Keratinocyte (primary cell): ENCODE measurements at regions not wholly inside any gene's neighbourhood (a gene's known extent, or its start where the extent isn't known, plus 50 kb on each side); places are given as distances from the start of the nearest gene placed in this dataset.

ENCODE experiments used
- DNase-seq: peaks from one replicate; pipeline ENCODE4 v3.0.0-alpha.2; 2011; ENCODE audit warnings: low read depth, missing footprints, low spot score
- FAIRE-seq: peaks from 2 replicates; lab custom pipeline; 2011; peaks lifted over from hg19 to GRCh38; lab: Jason Lieb, UNC
- H2AFZ ChIP-seq: 2 replicates; pipeline ENCODE4 v1.6.0; 2012; ENCODE audit warnings: low read length, control low read depth, inconsistent platforms; ENCODE audit not compliant: control insufficient read depth
- H3K27ac ChIP-seq: 2 replicates; pipeline ENCODE4 v1.5.1; 2011; ENCODE audit warnings: low read length; ENCODE audit not compliant: control insufficient read depth, insufficient read depth
- H3K27me3 ChIP-seq: 3 replicates; pipeline ENCODE4 v1.6.0; 2011; ENCODE audit warnings: low read length; ENCODE audit not compliant: control insufficient read depth, insufficient read depth; ENCODE audit errors: extremely low read depth
- H3K36me3 ChIP-seq, 2 experiments: 2 replicates in 1 of 2; 3 replicates in 1 of 2; pipeline ENCODE4 v1.5.1; 2011; ENCODE audit warnings: low read length in 2 of 2, mild to moderate bottlenecking in 1 of 2; ENCODE audit not compliant: control insufficient read depth in 2 of 2, insufficient read depth in 2 of 2; ENCODE audit errors: extremely low read depth in 1 of 2
- H3K4me1 ChIP-seq: 3 replicates; pipeline ENCODE4 v1.5.1; 2011; ENCODE audit warnings: low read length; ENCODE audit not compliant: control insufficient read depth, insufficient read depth; ENCODE audit errors: extremely low read depth
- H3K4me2 ChIP-seq: 3 replicates; pipeline ENCODE4 v1.6.0; 2011; ENCODE audit warnings: low read depth, low read length; ENCODE audit not compliant: control insufficient read depth, insufficient read depth; ENCODE audit errors: extremely low read depth
- H3K4me3 ChIP-seq, 3 experiments: fragments of 200-600 bp in 1 of 3; sonication (generic) in 1 of 3; 2 replicates in 2 of 3; 3 replicates in 1 of 3; pipeline ENCODE4 v1.5.1; 2011 to 2016; ENCODE audit warnings: low read length in 3 of 3, mild to moderate bottlenecking in 3 of 3, control low read depth in 2 of 3, inconsistent platforms in 1 of 3, low read depth in 1 of 3, mixed read lengths in 1 of 3, mixed run types in 1 of 3, moderate library complexity in 1 of 3; ENCODE audit not compliant: control insufficient read depth in 2 of 3, insufficient read depth in 2 of 3; ENCODE audit errors: extremely low read depth in 1 of 3
- H3K79me2 ChIP-seq: 2 replicates; pipeline ENCODE4 v1.6.0; 2012; ENCODE audit warnings: low read length; ENCODE audit not compliant: control insufficient read depth, insufficient read depth
- H3K9ac ChIP-seq: 3 replicates; pipeline ENCODE4 v1.6.0; 2011; ENCODE audit warnings: low read length; ENCODE audit not compliant: control insufficient read depth, insufficient read depth; ENCODE audit errors: extremely low read depth
- H3K9me1 ChIP-seq: 3 replicates; pipeline ENCODE4 v1.6.0; 2011; ENCODE audit warnings: low read length; ENCODE audit not compliant: control insufficient read depth, insufficient read depth; ENCODE audit errors: extremely low read depth
- H3K9me3 ChIP-seq: 2 replicates; pipeline ENCODE4 v1.5.1; 2012; ENCODE audit warnings: low read depth, low read length; ENCODE audit not compliant: control insufficient read depth
- H4K20me1 ChIP-seq: 3 replicates; pipeline ENCODE4 v1.6.0; 2011; ENCODE audit warnings: low read length; ENCODE audit not compliant: control insufficient read depth, insufficient read depth; ENCODE audit errors: extremely low read depth
- CTCF ChIP-seq, 3 experiments: IDR thresholded peaks in 1 of 3; conservative IDR thresholded peaks in 1 of 3; optimal IDR thresholded peaks in 1 of 3; 2 replicates in 2 of 3; 3 replicates in 1 of 3; pipeline versions ENCODE3 to v1.5.1; 2011; ENCODE audit warnings: low read length in 3 of 3, mild to moderate bottlenecking in 3 of 3, moderate library complexity in 2 of 3, control low read depth in 1 of 3, inconsistent platforms in 1 of 3; ENCODE audit not compliant: insufficient read depth in 2 of 3; ENCODE audit errors: extremely low read depth in 1 of 3
- EZH2 ChIP-seq: IDR thresholded peaks from one replicate; pipeline ENCODE4 v1.6.1; 2012; ENCODE audit warnings: inconsistent platforms, mild to moderate bottlenecking, low read length, moderate library complexity
- dilution Hi-C: fragments of 300-500 bp; cut with MboI; formaldehyde crosslinking; loops from one replicate; pipeline ENCODE4 v1.7.0; 2020; ENCODE audit warnings: low sequenced_read_pairs; ENCODE audit not compliant: extremely low pct_ligation_motif_present

- no peaks in the 10 kb centered on the region for H3K27me3 ChIP-seq
- no peak for TF ChIP-seq EZH2
- no peak for TF ChIP-seq CTCF (optimal IDR thresholded peaks at IDR 0.05 in 1 of 3, IDR thresholded peaks at IDR 0.05 in 1 of 3, conservative IDR thresholded peaks at IDR 0.05 in 1 of 3; ENCODE audit: extremely low read depth in 1 of 3, insufficient read depth in 2 of 3, low read length in 3 of 3)
- H3K9me3 ChIP-seq = no peaks in the 10 kb centered on the region
- no peaks in the 10 kb centered on the region for H3K36me3 ChIP-seq
- H3K79me2 ChIP-seq = no peaks in the 10 kb centered on the region
- no peak overlapping the region for H3K9ac ChIP-seq
- dilution Hi-C loops = no loop called here
- H4K20me1 ChIP-seq = no peaks in the 10 kb centered on the region
- no peak overlapping the region for H3K27ac ChIP-seq
- H3K4me3 ChIP-seq = no peak overlapping the region
- H3K9me1 ChIP-seq = no peaks in the 10 kb centered on the region
- no peaks in the 10 kb centered on the region for H3K4me1 ChIP-seq
- H3K4me2 ChIP-seq = no peak overlapping the region
- H2AFZ ChIP-seq = no peak overlapping the region
- DNase-seq (no peak), FAIRE-seq (no peak)
Observed at GRCh38 chr18:39524370-39524769, 1958.8 kb upstream of the CELF4 start.

- Histone ChIP-seq H3K36me3 (no peaks in the 10 kb centered on the region), H3K27me3 (no peaks in the 10 kb centered on the region), H3K9ac (no peak overlapping the region), H4K20me1 (no peaks in the 10 kb centered on the region), H3K4me1 (no peaks in the 10 kb centered on the region), H3K4me2 (no peak overlapping the region), H3K79me2 (no peaks in the 10 kb centered on the region), H2AFZ (no peak overlapping the region), H3K27ac (no peak overlapping the region), H3K9me1 (no peaks in the 10 kb centered on the region), H3K4me3 (no peak overlapping the region), H3K9me3 (no peaks in the 10 kb centered on the region)
- DNase-seq (no peak), FAIRE-seq (no peak)
- TF ChIP-seq EZH2 = no peak
- TF ChIP-seq CTCF (optimal IDR thresholded peaks at IDR 0.05 in 1 of 3, IDR thresholded peaks at IDR 0.05 in 1 of 3, conservative IDR thresholded peaks at IDR 0.05 in 1 of 3; ENCODE audit: extremely low read depth in 1 of 3, insufficient read depth in 2 of 3, low read length in 3 of 3) = no peak
- dilution Hi-C loops = no loop called here
Observed at GRCh38 chr18:39523281-39523680, 1957.7 kb upstream of the CELF4 start.
